H1 (cell line): ENCODE measurements at regions not wholly inside any gene's neighbourhood (a gene's known extent, or its start where the extent isn't known, plus 50 kb on each side); places are given as distances from the start of the nearest gene placed in this dataset.
A peak's percentile ranks its signal among the peaks of the same experiment; 100 is the strongest.

ENCODE experiments used
- CTCF ChIA-PET: fragments of 300-600 bp; sonication (Branson Sonifier 250); formaldehyde crosslinking; loops from one replicate; lab custom pipeline; 2021; ENCODE audit not compliant: partially characterized antibody; lab: Charles Lee
- POLR2A ChIA-PET: fragments of 300-600 bp; sonication (Branson Sonifier 250); formaldehyde crosslinking; loops from one replicate; lab custom pipeline; 2021; ENCODE audit warnings: inconsistent platforms; ENCODE audit not compliant: partially characterized antibody; lab: Charles Lee
- DNase-seq, 2 experiments: peaks; one replicate each; pipeline versions ENCODE4 v3.0.0 to v3.0.0-alpha.2; 2010 to 2022; ENCODE audit warnings: low spot score in 2 of 2, low read depth in 1 of 2, mixed read lengths in 1 of 2
- FAIRE-seq: peaks from 2 replicates; lab custom pipeline; 2011; peaks lifted over from hg19 to GRCh38; lab: Jason Lieb, UNC
- H2AFZ ChIP-seq: 2 replicates; pipeline ENCODE4 v1.8.1; 2012; ENCODE audit warnings: low read length, inconsistent platforms
- H2AK5ac ChIP-seq: 2 replicates; pipeline ENCODE4 v1.6.1; 2013; ENCODE audit warnings: low read depth, low read length
- H2BK120ac ChIP-seq: replicated peaks from 2 replicates; pipeline ENCODE3; 2013; ENCODE audit warnings: low read depth, low read length, inconsistent platforms
- H2BK12ac ChIP-seq: 2 replicates; pipeline ENCODE4 v1.6.1; 2013; ENCODE audit warnings: low read depth, low read length
- H2BK15ac ChIP-seq: 2 replicates; pipeline ENCODE4 v1.6.1; 2013; ENCODE audit warnings: low read length
- H2BK20ac ChIP-seq: 2 replicates; pipeline ENCODE4 v1.6.1; 2013; ENCODE audit warnings: low read length
- H2BK5ac ChIP-seq: 2 replicates; pipeline ENCODE4 v1.6.1; 2013; ENCODE audit warnings: low read depth, low read length
- H3K14ac ChIP-seq: 2 replicates; pipeline ENCODE4 v1.6.1; 2013; ENCODE audit warnings: inconsistent platforms; ENCODE audit not compliant: insufficient read length
- H3K18ac ChIP-seq: 2 replicates; pipeline ENCODE4 v1.6.1; 2013; ENCODE audit warnings: low read length; ENCODE audit errors: extremely low read depth
- H3K23ac ChIP-seq: 2 replicates; pipeline ENCODE4 v1.6.1; 2013; ENCODE audit warnings: inconsistent platforms; ENCODE audit not compliant: insufficient read length
- H3K23me2 ChIP-seq: 2 replicates; pipeline ENCODE4 v1.6.1; 2013; ENCODE audit warnings: low read depth, low read length
- H3K27ac ChIP-seq: 2 replicates; pipeline ENCODE4 v1.6.1; 2011; ENCODE audit warnings: low read depth, low read length, inconsistent platforms
- H3K27me3 ChIP-seq, 4 experiments: replicated peaks in 1 of 4; 1 replicate in 1 of 4; 2 replicates in 3 of 4; pipeline versions ENCODE4 v1.6.1 to v1.8.1; 2011 to 2013; ENCODE audit warnings: low read length in 3 of 4, mild to moderate bottlenecking in 3 of 4, inconsistent platforms in 2 of 4, mixed read lengths in 2 of 4, moderate library complexity in 1 of 4; ENCODE audit not compliant: control insufficient read depth in 3 of 4, insufficient read depth in 3 of 4; ENCODE audit errors: extremely low read depth in 1 of 4
- H3K36me3 ChIP-seq, 4 experiments: 2 replicates each; pipeline versions ENCODE4 v1.6.1 to v1.8.1; 2011 to 2013; ENCODE audit warnings: mild to moderate bottlenecking in 4 of 4, low read length in 3 of 4, moderate library complexity in 2 of 4, control low read depth in 1 of 4, inconsistent platforms in 1 of 4; ENCODE audit not compliant: insufficient read depth in 4 of 4, control insufficient read depth in 2 of 4
- H3K4ac ChIP-seq: replicated peaks from 2 replicates; pipeline ENCODE3; 2013; ENCODE audit warnings: low read length, low read depth, mixed read lengths, inconsistent platforms; ENCODE audit not compliant: insufficient read length
- H3K4me1 ChIP-seq, 4 experiments: replicated peaks in 1 of 4; 1 replicate in 1 of 4; 2 replicates in 3 of 4; pipeline versions ENCODE4 v1.6.1 to v1.8.1; 2011 to 2013; ENCODE audit warnings: low read length in 3 of 4, inconsistent platforms in 2 of 4, mixed read lengths in 1 of 4; ENCODE audit not compliant: insufficient read depth in 4 of 4, control insufficient read depth in 3 of 4
- H3K4me2 ChIP-seq, 2 experiments: 2 replicates each; pipeline versions ENCODE4 v1.6.1 to v1.8.1; 2011 to 2013; ENCODE audit warnings: low read depth in 2 of 2, low read length in 2 of 2, control low read depth in 1 of 2, inconsistent platforms in 1 of 2, mild to moderate bottlenecking in 1 of 2; ENCODE audit not compliant: insufficient read depth in 1 of 2
- H3K4me3 ChIP-seq, 4 experiments: fragments of 200-600, 300-600 bp in 1 of 4; sonication (generic), shearing (Covaris generic), sonication (Bioruptor Twin) in 1 of 4; 2 replicates each; pipeline versions ENCODE4 v1.5.1 to v1.8.1; 2011 to 2016; ENCODE audit warnings: low read length in 4 of 4, low read depth in 3 of 4, control low read depth in 2 of 4, inconsistent platforms in 2 of 4, mild to moderate bottlenecking in 2 of 4, mixed read lengths in 1 of 4, moderate library complexity in 1 of 4; ENCODE audit not compliant: insufficient read depth in 2 of 4; ENCODE audit errors: extremely low read depth in 1 of 4
- H3K56ac ChIP-seq: replicated peaks from 2 replicates; pipeline ENCODE3; 2013; ENCODE audit warnings: low read depth, mild to moderate bottlenecking, mixed read lengths, low read length, inconsistent platforms; ENCODE audit not compliant: insufficient read length
- H3K79me1 ChIP-seq: 2 replicates; pipeline ENCODE4 v1.6.1; 2013; ENCODE audit warnings: low read depth, low read length, control low read depth
- H3K79me2 ChIP-seq, 2 experiments: 2 replicates each; pipeline versions ENCODE4 v1.6.1 to v1.8.1; 2012 to 2013; ENCODE audit warnings: low read length in 2 of 2, mild to moderate bottlenecking in 2 of 2, inconsistent platforms in 1 of 2; ENCODE audit not compliant: insufficient read depth in 2 of 2, control insufficient read depth in 1 of 2
- H3K9ac ChIP-seq, 4 experiments: replicated peaks in 1 of 4; 1 replicate in 1 of 4; 2 replicates in 3 of 4; pipeline versions ENCODE4 v1.6.1 to v1.8.1; 2011 to 2013; ENCODE audit warnings: low read depth in 3 of 4, low read length in 3 of 4, control low read depth in 2 of 4, mild to moderate bottlenecking in 2 of 4, moderate library complexity in 2 of 4, inconsistent platforms in 1 of 4; ENCODE audit errors: extremely low read depth in 1 of 4
- H3K9me3 ChIP-seq, 2 experiments: 2 replicates each; pipeline versions ENCODE4 v1.6.1 to v1.8.1; 2012 to 2013; ENCODE audit warnings: mild to moderate bottlenecking in 2 of 2, moderate library complexity in 2 of 2, control low read depth in 1 of 2, inconsistent platforms in 1 of 2, low read depth in 1 of 2, low read length in 1 of 2, mixed read lengths in 1 of 2; ENCODE audit not compliant: insufficient read depth in 2 of 2
- H4K20me1 ChIP-seq, 2 experiments: replicated peaks in 1 of 2; 2 replicates each; pipeline versions ENCODE3 to v1.8.1; 2011 to 2013; ENCODE audit warnings: inconsistent platforms in 2 of 2, low read length in 2 of 2, mild to moderate bottlenecking in 1 of 2; ENCODE audit not compliant: insufficient read depth in 2 of 2, control insufficient read depth in 1 of 2
- H4K5ac ChIP-seq: 2 replicates; pipeline ENCODE4 v1.6.1; 2013; ENCODE audit warnings: low read length, low read depth, mixed read lengths, inconsistent platforms; ENCODE audit not compliant: insufficient read length
- H4K8ac ChIP-seq: 2 replicates; pipeline ENCODE4 v1.8.0; 2013; ENCODE audit warnings: mild to moderate bottlenecking, moderate library complexity, low read length, inconsistent platforms; ENCODE audit not compliant: insufficient read depth; ENCODE audit errors: extremely low read depth
- H4K91ac ChIP-seq: replicated peaks from 2 replicates; pipeline ENCODE3; 2013; ENCODE audit warnings: low read length, mixed read lengths, inconsistent platforms; ENCODE audit not compliant: insufficient read length
- CEBPB ChIP-seq: IDR thresholded peaks from 2 replicates; pipeline ENCODE4 v1.6.1; 2012; ENCODE audit warnings: low read depth, low read length
- CHD2 ChIP-seq: IDR thresholded peaks from 2 replicates; pipeline ENCODE4 v1.6.1; 2012; ENCODE audit warnings: low read length, improper control_type of control experiment
- CTBP2 ChIP-seq: IDR thresholded peaks from 2 replicates; pipeline ENCODE4 v1.7.0; 2011; ENCODE audit warnings: borderline replicate concordance, mild to moderate bottlenecking, moderate library complexity, mixed read lengths, low read length; ENCODE audit not compliant: insufficient read depth, insufficient read length
- GABPA ChIP-seq: IDR thresholded peaks from 2 replicates; pipeline ENCODE4 v1.6.1; 2011; ENCODE audit warnings: mild to moderate bottlenecking, low read length, moderate library complexity, borderline replicate concordance; ENCODE audit not compliant: insufficient read depth
- HDAC2 ChIP-seq, 2 experiments: fragments of 300-600 bp in 1 of 2; sonication (generic) in 1 of 2; IDR thresholded peaks; 2 replicates each; pipeline ENCODE4 v1.6.1; 2011 to 2012; ENCODE audit warnings: low read depth in 2 of 2, low read length in 2 of 2, mild to moderate bottlenecking in 2 of 2, moderate library complexity in 2 of 2, borderline replicate concordance in 1 of 2, inconsistent platforms in 1 of 2
- MAFK ChIP-seq: IDR thresholded peaks from 2 replicates; pipeline ENCODE4 v1.6.1; 2012; ENCODE audit warnings: low read depth, mild to moderate bottlenecking, improper control_type of control experiment, low read length
- POLR2AphosphoS5 ChIP-seq: IDR thresholded peaks from 2 replicates; pipeline ENCODE4 v1.6.1; 2011; ENCODE audit warnings: low read depth, low read length
- RXRA ChIP-seq: IDR thresholded peaks from 2 replicates; pipeline ENCODE4 v1.6.1; 2011; ENCODE audit warnings: low read depth, mild to moderate bottlenecking, low read length, moderate library complexity; ENCODE audit not compliant: insufficient read depth
- SIRT6 ChIP-seq: IDR thresholded peaks from one replicate; pipeline ENCODE4 v1.7.1; 2012; ENCODE audit warnings: low read length, inconsistent platforms
- SRF ChIP-seq: IDR thresholded peaks from 2 replicates; pipeline ENCODE4 v1.6.1; 2011; ENCODE audit warnings: mild to moderate bottlenecking, low read depth, low read length, moderate library complexity
- TBP ChIP-seq: IDR thresholded peaks from 2 replicates; pipeline ENCODE4 v1.6.1; 2011; ENCODE audit warnings: low read depth, low read length, improper control_type of control experiment
- TCF12 ChIP-seq: IDR thresholded peaks from 2 replicates; pipeline ENCODE4 v1.6.1; 2011; ENCODE audit warnings: low read depth, mild to moderate bottlenecking, low read length
- WGBS, 2 experiments: shearing (Covaris generic) in 1 of 2; methylation state at CpG; one replicate each; pipeline versions ENCODE4 v1.1.6 to v1.1.7; 2013 to 2015; ENCODE audit warnings: low lambda C conversion rate in 2 of 2, mixed read lengths in 2 of 2, inconsistent platforms in 1 of 2, low coverage in 1 of 2, missing lambda C conversion rate in 1 of 2; ENCODE audit not compliant: insufficient replicate concordance in 2 of 2, insufficient coverage in 1 of 2, insufficient read length in 1 of 2; ENCODE audit errors: extremely low coverage in 1 of 2, missing lambda C conversion rate in 1 of 2; 5-methylcytosine and 5-hydroxymethylcytosine counted together

DNA sequence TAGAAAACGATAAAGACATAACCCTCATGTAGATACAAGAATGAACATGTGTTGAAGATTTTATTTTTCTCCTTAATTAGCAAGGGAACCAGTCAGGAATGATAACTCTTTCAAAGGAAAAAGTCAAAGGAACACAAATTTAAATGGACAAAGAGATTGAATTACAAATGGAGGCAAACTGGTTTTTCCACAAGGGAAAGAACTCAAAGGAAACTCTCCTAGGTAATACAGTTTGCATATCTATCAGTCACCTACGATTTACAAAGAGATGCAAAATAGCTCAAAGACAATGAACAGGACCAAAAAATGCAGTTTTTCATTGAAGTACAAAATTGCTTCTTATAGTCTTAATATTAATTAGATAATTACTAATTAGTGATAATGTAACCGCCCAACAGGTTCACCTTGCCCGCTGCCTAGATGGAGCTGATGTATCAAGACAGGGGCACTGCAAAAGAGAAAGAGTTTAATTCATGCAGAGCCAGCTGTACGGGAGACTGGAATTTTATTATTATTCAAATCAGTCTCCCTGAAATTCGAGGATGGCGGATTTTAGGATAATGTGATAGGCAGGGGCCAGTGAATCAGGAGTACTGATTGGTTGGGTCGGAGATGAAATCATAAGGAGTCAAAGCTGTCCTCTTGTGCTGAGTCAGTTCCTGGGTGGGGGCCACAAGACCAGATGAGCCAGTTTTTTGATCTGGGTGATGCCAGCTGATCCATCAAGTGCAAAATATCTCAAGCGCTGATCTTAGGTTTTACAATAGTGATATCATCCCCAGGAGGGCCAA lies 151.0 kb downstream of the TMEM17 start:
- 4% methylated on average over 9 of the region's 9 CpGs; no CpG with 5 or more reads in 1 of the 2 experiments for WGBS, 2 experiments
- Histone ChIP-seq H4K20me1 (no peaks in the 10 kb centered on the region), H3K14ac (no peak overlapping the region), H2BK120ac (peak overlapping the region; percentile 83), H3K23me2 (no peaks in the 10 kb centered on the region), H3K23ac (no peak overlapping the region), H3K79me1 (no peaks in the 10 kb centered on the region), H3K79me2 (no peaks in the 10 kb centered on the region), H2AK5ac (peak overlapping the region; percentile 47; the same call in 1 of the 2 replicates), H2BK12ac (peak overlapping the region; percentile 88), H3K9ac (no peak overlapping the region), H3K27me3 (no peaks in the 10 kb centered on the region), H4K91ac (peak overlapping the region; percentile 92), H3K4me2 (peak overlapping the region; percentile 57; a peak in 3 of 4 replicates), H3K4ac (peak overlapping the region; percentile 92), H4K5ac (peak overlapping the region; percentile 99), H3K9me3 (peaks cover 0 to 7% of the 10 kb centered on the region in 2 experiments; a peak in 3 of 4 replicates), H2BK20ac (peak overlapping the region; percentile 63; the same call in 1 of the 2 replicates), H3K4me1 (peaks cover 0 to 8% (median 4%) of the 10 kb centered on the region in 4 experiments; a peak in 3 of 7 replicates), H3K4me3 (peak overlapping the region in 1 of 4 experiments; percentile 44; a peak in 1 of 8 replicates), H3K56ac (peak overlapping the region; percentile 71), H2AFZ (no peak overlapping the region), H3K36me3 (no peaks in the 10 kb centered on the region), H4K8ac (no peak overlapping the region), H3K18ac (peak overlapping the region; percentile 76; the same call in 1 of the 2 replicates), H2BK5ac (peak overlapping the region; percentile 94), H2BK15ac (no peak overlapping the region), H3K27ac (peak overlapping the region; percentile 78; the same call in 1 of the 2 replicates)
- peak; percentile 89 for FAIRE-seq
- ChIA-PET POLR2A (interaction anchor here (0.6 to 1.7 kb wide), 9 partner anchors 10 to 538 kb away, joined by 3 to 6 read pairs (median 3); no protein-coding TSS in a partner anchor), CTCF (interaction anchor here (1.0 to 1.1 kb wide), 2 partner anchors 15 to 56 kb away, joined by 3 to 4 read pairs; no protein-coding TSS in a partner anchor)
- peak; percentile 59 to 61 for DNase-seq
- peak; percentile 83 for TF ChIP-seq MAFK
- no peak for TF ChIP-seq CHD2
- TF ChIP-seq TBP = no peak
- TF ChIP-seq CEBPB = no peak
- no peak for TF ChIP-seq CTBP2
- no peak for TF ChIP-seq GABPA
- TF ChIP-seq RXRA = no peak
- no peak for TF ChIP-seq POLR2AphosphoS5
- TF ChIP-seq HDAC2 (IDR thresholded peaks at IDR 0.05; ENCODE audit: borderline replicate concordance in 1 of 2, low read depth in 2 of 2, low read length in 2 of 2) = peak in 1 of 2 experiments; percentile 12; a peak in 1 of 4 replicates
- no peak for TF ChIP-seq TCF12
- TF ChIP-seq SIRT6 = no peak
- TF ChIP-seq SRF = no peak
